Progenitor cell of endocrine pancreas (in vitro differentiated cells): ENCODE measurements at regions not wholly inside any gene's neighbourhood (a gene's known extent, or its start where the extent isn't known, plus 50 kb on each side); places are given as distances from the start of the nearest gene placed in this dataset.

Experiments used
- DNase-seq: peaks from one replicate; pipeline ENCODE4 v3.0.0; 2021; ENCODE audit warnings: low spot score; ENCODE audit not compliant: unreplicated experiment
- H3K27ac Mint-ChIP-seq: 2 replicates; pipeline ENCODE4 v1.8.0; 2021; ENCODE audit warnings: mild to moderate bottlenecking, moderate library complexity, mixed read lengths
- H3K27me3 Mint-ChIP-seq: 2 replicates; pipeline ENCODE4 v1.8.0; 2021; ENCODE audit warnings: mixed read lengths
- H3K36me3 Mint-ChIP-seq: 2 replicates; pipeline ENCODE4 v1.8.0; 2022; ENCODE audit warnings: mixed read lengths; ENCODE audit not compliant: insufficient read depth
- H3K4me1 Mint-ChIP-seq: 2 replicates; pipeline ENCODE4 v1.8.0; 2021; ENCODE audit warnings: low read depth, mixed read lengths
- H3K4me3 Mint-ChIP-seq: 2 replicates; pipeline ENCODE4 v1.8.0; 2021; ENCODE audit warnings: low read depth, mild to moderate bottlenecking, moderate library complexity, mixed read lengths
- H3K9me3 Mint-ChIP-seq: 2 replicates; pipeline ENCODE4 v1.8.0; 2021; ENCODE audit warnings: low read depth, mixed read lengths
- TF ChIP-seq, protein P1 (sequence below): fragments of 200-600 bp; sonication (generic); IDR thresholded peaks from one replicate; pipeline ENCODE4 v1.5.0; 2021; ENCODE audit warnings: antibody characterized with exemption, mild to moderate bottlenecking; ENCODE audit not compliant: unreplicated experiment

DNA sequence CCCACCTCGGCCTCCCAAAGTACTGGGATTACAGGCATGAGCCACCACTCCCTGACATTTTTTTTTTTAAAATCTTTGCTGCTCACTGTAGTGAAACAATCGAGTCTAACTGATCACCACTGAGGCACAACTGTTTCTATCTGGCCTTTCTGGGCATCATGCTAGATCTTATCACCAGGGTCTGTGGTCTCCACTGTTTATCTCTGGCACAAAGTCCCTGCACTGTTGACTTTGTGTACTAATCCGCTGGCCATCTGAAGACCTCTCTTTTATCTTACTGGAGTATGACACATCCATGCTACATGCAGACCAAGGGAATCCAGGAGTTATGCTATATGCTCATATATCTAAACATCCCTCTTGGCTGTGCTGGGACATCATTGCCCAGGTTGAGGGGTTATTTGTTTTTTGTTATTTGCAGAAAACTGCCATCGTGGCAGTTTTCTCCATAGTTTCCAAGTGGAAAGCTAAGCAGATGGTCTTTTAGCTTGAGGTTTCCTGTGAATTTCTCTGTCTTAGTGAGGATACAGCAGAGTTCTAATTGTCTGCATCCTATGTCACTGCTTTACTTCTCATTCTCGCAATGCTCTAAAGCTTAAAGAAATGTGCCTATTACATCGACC lies 456.9 kb downstream of the CCER1 start:
- Mint-ChIP-seq H3K4me3 (no peak overlapping the region), H3K27me3 (no peaks in the 10 kb centered on the region), H3K4me1 (peaks cover 7% of the 10 kb centered on the region), H3K27ac (no peak overlapping the region), H3K9me3 (peaks cover 4% of the 10 kb centered on the region), H3K36me3 (no peaks in the 10 kb centered on the region)
- no peak for DNase-seq
- TF ChIP-seq, protein P1, sequence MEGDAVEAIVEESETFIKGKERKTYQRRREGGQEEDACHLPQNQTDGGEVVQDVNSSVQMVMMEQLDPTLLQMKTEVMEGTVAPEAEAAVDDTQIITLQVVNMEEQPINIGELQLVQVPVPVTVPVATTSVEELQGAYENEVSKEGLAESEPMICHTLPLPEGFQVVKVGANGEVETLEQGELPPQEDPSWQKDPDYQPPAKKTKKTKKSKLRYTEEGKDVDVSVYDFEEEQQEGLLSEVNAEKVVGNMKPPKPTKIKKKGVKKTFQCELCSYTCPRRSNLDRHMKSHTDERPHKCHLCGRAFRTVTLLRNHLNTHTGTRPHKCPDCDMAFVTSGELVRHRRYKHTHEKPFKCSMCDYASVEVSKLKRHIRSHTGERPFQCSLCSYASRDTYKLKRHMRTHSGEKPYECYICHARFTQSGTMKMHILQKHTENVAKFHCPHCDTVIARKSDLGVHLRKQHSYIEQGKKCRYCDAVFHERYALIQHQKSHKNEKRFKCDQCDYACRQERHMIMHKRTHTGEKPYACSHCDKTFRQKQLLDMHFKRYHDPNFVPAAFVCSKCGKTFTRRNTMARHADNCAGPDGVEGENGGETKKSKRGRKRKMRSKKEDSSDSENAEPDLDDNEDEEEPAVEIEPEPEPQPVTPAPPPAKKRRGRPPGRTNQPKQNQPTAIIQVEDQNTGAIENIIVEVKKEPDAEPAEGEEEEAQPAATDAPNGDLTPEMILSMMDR = no peak

DNA sequence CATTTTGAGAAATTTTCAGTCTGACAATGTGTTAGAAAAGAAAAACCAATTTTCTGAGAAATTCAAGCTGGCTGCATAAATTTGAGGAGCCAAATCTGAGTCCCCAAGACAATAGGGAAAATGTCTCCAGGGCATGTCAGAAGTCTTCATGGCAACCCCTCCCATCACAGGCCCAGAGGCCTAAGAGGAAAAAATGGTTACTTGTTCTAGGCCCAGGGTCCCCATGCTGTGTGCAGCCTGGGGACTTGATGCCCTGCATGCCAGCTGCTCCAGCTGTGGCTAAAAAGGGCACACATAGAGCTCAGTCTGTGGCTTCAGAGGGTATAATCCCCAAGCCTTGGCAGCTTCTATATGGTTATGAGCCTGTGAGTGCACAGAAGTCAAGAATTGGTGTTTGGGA lies 464.6 kb downstream of the CCER1 start:
- Mint-ChIP-seq H3K36me3 (peaks cover 4% of the 10 kb centered on the region), H3K27ac (no peak overlapping the region), H3K9me3 (peaks cover 25% of the 10 kb centered on the region), H3K4me1 (peaks cover 2% of the 10 kb centered on the region), H3K4me3 (no peak overlapping the region), H3K27me3 (no peaks in the 10 kb centered on the region)
- DNase-seq = no peak
- TF ChIP-seq, protein P1 = no peak

DNA sequence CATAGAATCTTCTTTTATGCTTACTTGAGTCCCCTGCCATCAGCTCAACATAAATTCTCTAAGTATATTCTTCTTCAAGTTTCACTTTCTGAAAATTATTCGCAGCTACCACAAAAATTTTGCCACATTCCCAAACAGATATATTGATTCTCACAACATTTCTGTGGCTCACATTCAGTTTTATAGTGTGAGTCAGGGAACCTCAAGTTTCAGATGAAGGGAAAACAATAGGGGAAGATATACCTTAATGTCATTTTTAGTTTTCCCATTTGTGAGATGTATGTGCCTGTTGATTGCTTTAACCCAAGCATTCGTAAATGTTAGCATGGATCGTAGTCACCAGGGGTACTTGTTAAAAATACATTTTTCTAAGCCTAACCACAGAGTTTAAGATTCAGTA lies 465.8 kb downstream of the CCER1 start:
- H3K27ac Mint-ChIP-seq = no peak overlapping the region
- no peak overlapping the region for H3K4me3 Mint-ChIP-seq
- TF ChIP-seq, protein P1 = no peak
- peaks cover 5% of the 10 kb centered on the region for H3K4me1 Mint-ChIP-seq
- H3K9me3 Mint-ChIP-seq = peaks cover 25% of the 10 kb centered on the region
- peaks cover 4% of the 10 kb centered on the region for H3K36me3 Mint-ChIP-seq
- no peaks in the 10 kb centered on the region for H3K27me3 Mint-ChIP-seq
- DNase-seq = no peak

DNA sequence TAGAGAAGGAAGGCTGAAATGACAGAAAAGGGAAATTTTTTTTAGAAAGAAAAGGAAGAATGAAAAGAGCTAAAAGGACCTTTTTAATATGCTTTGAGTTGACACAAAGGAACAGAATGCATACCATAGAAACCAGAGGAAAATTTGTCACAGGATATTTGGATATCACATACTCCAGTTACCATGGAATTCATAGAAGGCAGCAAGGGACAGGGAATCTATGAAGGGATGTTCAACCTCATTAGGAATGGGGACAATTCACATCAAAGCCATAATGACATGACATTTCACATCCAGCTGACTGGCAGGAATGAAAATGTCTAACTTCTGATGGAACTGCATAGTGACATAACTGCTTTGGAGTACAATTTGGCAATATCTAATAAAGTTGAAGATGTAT lies 469.4 kb downstream of the CCER1 start:
- Mint-ChIP-seq H3K4me1 (peaks cover 15% of the 10 kb centered on the region), H3K27me3 (no peaks in the 10 kb centered on the region), H3K27ac (no peak overlapping the region), H3K4me3 (no peak overlapping the region), H3K36me3 (peaks cover 4% of the 10 kb centered on the region), H3K9me3 (peaks cover 15% of the 10 kb centered on the region)
- TF ChIP-seq, protein P1 = no peak
- DNase-seq = no peak

DNA sequence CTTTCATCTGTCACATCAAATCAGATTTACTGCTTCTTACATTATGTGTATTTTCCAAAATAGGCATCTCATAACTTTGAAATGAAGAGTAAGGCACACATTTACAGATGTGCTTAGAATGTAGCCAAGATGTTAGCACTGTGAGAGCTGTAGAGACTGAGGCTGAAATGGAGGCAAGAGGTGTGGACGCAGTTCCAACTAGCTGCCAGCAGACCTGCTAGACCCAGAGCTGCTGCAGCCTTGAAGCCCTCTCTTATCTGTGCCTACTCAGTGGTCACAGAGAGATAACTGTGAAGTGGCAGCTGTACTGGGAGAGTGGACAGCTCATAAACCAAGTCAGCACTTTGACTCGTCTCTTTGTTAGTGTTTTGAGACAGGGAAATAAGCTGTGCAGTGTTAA lies 470.9 kb downstream of the CCER1 start:
- no peak for DNase-seq
- Mint-ChIP-seq H3K27me3 (no peaks in the 10 kb centered on the region), H3K36me3 (no peaks in the 10 kb centered on the region), H3K9me3 (peaks cover 5% of the 10 kb centered on the region), H3K4me1 (peaks cover 15% of the 10 kb centered on the region), H3K27ac (no peak overlapping the region), H3K4me3 (no peak overlapping the region)
- TF ChIP-seq, protein P1 = no peak
